ENCODE measurements at regions not wholly inside any gene's neighbourhood (a gene's known extent, or its start where the extent isn't known, plus 50 kb on each side); places are given as distances from the start of the nearest gene placed in this dataset.
A peak's percentile ranks its signal among the peaks of the same experiment; 100 is the strongest.
"Not testable (repeated sequence)": the region's sequence is repeated elsewhere in the genome, so short reads cannot be mapped to it uniquely, and the experiment has no call there.

DNA sequence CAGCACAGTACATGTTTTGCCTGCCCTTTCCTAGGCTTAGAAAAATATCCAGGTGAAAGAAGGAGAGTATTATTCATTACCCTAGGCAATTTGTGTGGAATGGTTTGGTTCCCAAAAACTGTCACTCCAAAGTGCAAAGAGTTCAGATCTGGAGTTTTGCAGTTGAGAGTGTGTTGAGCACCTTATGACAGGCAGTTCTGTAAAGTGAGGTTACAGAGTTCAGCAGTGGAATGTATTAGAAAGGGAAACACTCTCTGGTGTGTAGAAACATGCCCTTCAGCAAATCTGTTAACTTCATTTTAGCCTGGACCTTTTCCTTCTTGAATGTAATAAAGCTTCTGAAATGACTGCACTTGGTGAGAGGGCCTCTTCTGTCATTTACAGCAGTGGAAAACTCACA, 154.0 kb upstream of the SSTR1 start (continued):
- TF ChIP-seq ZNF558 (tag by site-specific recombination; IDR thresholded peaks at IDR 0.05) (no peak), ZNF391 (tag by site-specific recombination; IDR thresholded peaks at IDR 0.05; ENCODE audit: borderline replicate concordance, low read depth) (no peak), ZNF10 (tag by site-specific recombination; IDR thresholded peaks at IDR 0.05) (no peak)
- TF ChIP-seq, protein P1, sequence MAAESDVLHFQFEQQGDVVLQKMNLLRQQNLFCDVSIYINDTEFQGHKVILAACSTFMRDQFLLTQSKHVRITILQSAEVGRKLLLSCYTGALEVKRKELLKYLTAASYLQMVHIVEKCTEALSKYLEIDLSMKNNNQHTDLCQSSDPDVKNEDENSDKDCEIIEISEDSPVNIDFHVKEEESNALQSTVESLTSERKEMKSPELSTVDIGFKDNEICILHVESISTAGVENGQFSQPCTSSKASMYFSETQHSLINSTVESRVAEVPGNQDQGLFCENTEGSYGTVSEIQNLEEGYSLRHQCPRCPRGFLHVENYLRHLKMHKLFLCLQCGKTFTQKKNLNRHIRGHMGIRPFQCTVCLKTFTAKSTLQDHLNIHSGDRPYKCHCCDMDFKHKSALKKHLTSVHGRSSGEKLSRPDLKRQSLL (tag by site-specific recombination; IDR thresholded peaks at IDR 0.05): no peak

GRCh38 chr14:38056270-38056669, 151.4 kb upstream of the SSTR1 start:
- Histone ChIP-seq H3K4me1 (ENCODE audit: control insufficient read depth, insufficient read depth, low read length) (no peaks in the 10 kb centered on the region), H3K36me3 (ENCODE audit: control insufficient read depth in 2 of 2, insufficient read depth in 1 of 2, low read length in 2 of 2) (no peaks in the 10 kb centered on the region), H3K4me3 (ENCODE audit: low read depth, low read length) (no peak overlapping the region), H3K9me3 (ENCODE audit: control insufficient read depth, insufficient read depth, low read depth, low read length) (no peaks in the 10 kb centered on the region), H3K27ac (ENCODE audit: extremely low read depth, low read depth, low read length) (no peak overlapping the region)
- TF ChIP-seq BCL11B (tag by site-specific recombination; IDR thresholded peaks at IDR 0.05; ENCODE audit: low read depth) (no peak), ZNF654 (tag by site-specific recombination; IDR thresholded peaks at IDR 0.05; ENCODE audit: low read depth) (no peak), ZNF146 (tag by site-specific recombination; IDR thresholded peaks at IDR 0.05) (no peak), ZNF473 (tag by site-specific recombination; IDR thresholded peaks at IDR 0.05) (no peak), SP2 (tag by site-specific recombination; IDR thresholded peaks at IDR 0.05) (no peak), GLIS2 (tag by site-specific recombination; IDR thresholded peaks at IDR 0.05) (no peak), ZNF398 (tag by site-specific recombination; IDR thresholded peaks at IDR 0.05) (no peak)
- TF ChIP-seq, protein P2, sequence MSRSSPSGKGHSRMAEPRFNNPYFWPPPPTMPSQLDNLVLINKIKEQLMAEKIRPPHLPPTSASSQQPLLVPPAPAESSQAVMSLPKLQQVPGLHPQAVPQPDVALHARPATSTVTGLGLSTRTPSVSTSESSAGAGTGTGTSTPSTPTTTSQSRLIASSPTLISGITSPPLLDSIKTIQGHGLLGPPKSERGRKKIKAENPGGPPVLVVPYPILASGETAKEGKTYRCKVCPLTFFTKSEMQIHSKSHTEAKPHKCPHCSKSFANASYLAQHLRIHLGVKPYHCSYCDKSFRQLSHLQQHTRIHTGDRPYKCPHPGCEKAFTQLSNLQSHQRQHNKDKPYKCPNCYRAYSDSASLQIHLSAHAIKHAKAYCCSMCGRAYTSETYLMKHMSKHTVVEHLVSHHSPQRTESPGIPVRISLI (tag by site-specific recombination; IDR thresholded peaks at IDR 0.05): no peak
- CTCF ChIA-PET: no interaction called here
- POLR2A ChIA-PET: no interaction called here

DNA sequence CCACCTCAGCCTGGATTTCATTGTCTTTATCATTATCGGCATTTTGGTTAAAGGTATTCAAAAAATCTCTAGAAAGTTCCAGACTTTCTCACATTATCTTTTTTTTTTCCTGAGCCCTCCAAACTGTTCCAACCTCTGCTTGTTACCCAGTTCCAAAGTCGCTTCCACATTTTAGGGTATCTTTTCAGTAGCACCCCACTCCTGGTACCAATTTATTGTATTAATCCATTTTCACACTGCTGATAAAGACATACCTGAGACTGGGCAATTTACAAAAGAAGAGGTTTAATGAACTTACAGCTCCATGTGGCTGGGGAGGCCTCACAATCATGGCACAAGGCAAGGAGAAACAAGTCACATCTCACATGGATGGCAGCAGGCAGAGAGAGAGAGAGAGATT, 145.5 kb upstream of the SSTR1 start:
- CTCF ChIA-PET; H3K9me3 ChIP-seq (ENCODE audit: control insufficient read depth, insufficient read depth, low read depth, low read length); POLR2A ChIA-PET; H3K36me3 ChIP-seq (ENCODE audit: control insufficient read depth in 2 of 2, insufficient read depth in 1 of 2, low read length in 2 of 2); H3K27ac ChIP-seq (ENCODE audit: extremely low read depth, low read depth, low read length); H3K4me3 ChIP-seq (ENCODE audit: low read depth, low read length); H3K4me1 ChIP-seq (ENCODE audit: control insufficient read depth, insufficient read depth, low read length): not testable (repeated sequence)
- peak; percentile 86 for TF ChIP-seq ZNF707 (tag by site-specific recombination; IDR thresholded peaks at IDR 0.05)

GRCh38 chr14:38063711-38064320, 143.9 kb upstream of the SSTR1 start:
- H3K9me3 ChIP-seq (ENCODE audit: control insufficient read depth, insufficient read depth, low read depth, low read length): no peaks in the 10 kb centered on the region
- no peaks in the 10 kb centered on the region for H3K4me1 ChIP-seq (ENCODE audit: control insufficient read depth, insufficient read depth, low read length)
- no peaks in the 10 kb centered on the region for H3K36me3 ChIP-seq (ENCODE audit: control insufficient read depth in 2 of 2, insufficient read depth in 1 of 2, low read length in 2 of 2)
- no peak overlapping the region for H3K27ac ChIP-seq (ENCODE audit: extremely low read depth, low read depth, low read length)
- POLR2A ChIA-PET: no interaction called here
- CTCF ChIA-PET: no interaction called here
- no peak overlapping the region for H3K4me3 ChIP-seq (ENCODE audit: low read depth, low read length)
- TF ChIP-seq ZSCAN23 (tag by site-specific recombination; IDR thresholded peaks at IDR 0.05): no peak
- TF ChIP-seq MEIS1 (CRISPR knock-in tag; IDR thresholded peaks at IDR 0.05; ENCODE audit: borderline replicate concordance): no peak
- TF ChIP-seq, protein P3, sequence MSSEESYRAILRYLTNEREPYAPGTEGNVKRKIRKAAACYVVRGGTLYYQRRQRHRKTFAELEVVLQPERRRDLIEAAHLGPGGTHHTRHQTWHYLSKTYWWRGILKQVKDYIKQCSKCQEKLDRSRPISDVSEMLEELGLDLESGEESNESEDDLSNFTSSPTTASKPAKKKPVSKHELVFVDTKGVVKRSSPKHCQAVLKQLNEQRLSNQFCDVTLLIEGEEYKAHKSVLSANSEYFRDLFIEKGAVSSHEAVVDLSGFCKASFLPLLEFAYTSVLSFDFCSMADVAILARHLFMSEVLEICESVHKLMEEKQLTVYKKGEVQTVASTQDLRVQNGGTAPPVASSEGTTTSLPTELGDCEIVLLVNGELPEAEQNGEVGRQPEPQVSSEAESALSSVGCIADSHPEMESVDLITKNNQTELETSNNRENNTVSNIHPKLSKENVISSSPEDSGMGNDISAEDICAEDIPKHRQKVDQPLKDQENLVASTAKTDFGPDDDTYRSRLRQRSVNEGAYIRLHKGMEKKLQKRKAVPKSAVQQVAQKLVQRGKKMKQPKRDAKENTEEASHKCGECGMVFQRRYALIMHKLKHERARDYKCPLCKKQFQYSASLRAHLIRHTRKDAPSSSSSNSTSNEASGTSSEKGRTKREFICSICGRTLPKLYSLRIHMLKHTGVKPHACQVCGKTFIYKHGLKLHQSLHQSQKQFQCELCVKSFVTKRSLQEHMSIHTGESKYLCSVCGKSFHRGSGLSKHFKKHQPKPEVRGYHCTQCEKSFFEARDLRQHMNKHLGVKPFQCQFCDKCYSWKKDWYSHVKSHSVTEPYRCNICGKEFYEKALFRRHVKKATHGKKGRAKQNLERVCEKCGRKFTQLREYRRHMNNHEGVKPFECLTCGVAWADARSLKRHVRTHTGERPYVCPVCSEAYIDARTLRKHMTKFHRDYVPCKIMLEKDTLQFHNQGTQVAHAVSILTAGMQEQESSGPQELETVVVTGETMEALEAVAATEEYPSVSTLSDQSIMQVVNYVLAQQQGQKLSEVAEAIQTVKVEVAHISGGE (tag by site-specific recombination; conservative IDR thresholded peaks at IDR 0.05; ENCODE audit: low read depth): no peak
- no peak for TF ChIP-seq ZNF169 (tag by site-specific recombination; IDR thresholded peaks at IDR 0.05)
- no peak for TF ChIP-seq ZNF785 (tag by site-specific recombination; IDR thresholded peaks at IDR 0.05)
- TF ChIP-seq, protein P4, sequence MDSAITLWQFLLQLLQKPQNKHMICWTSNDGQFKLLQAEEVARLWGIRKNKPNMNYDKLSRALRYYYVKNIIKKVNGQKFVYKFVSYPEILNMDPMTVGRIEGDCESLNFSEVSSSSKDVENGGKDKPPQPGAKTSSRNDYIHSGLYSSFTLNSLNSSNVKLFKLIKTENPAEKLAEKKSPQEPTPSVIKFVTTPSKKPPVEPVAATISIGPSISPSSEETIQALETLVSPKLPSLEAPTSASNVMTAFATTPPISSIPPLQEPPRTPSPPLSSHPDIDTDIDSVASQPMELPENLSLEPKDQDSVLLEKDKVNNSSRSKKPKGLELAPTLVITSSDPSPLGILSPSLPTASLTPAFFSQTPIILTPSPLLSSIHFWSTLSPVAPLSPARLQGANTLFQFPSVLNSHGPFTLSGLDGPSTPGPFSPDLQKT (IDR thresholded peaks at IDR 0.05; ENCODE audit: borderline replicate concordance, low read depth, low read length): no peak
- no peak for TF ChIP-seq SCRT1 (tag by site-specific recombination; IDR thresholded peaks at IDR 0.05; ENCODE audit: borderline replicate concordance)
- no peak for TF ChIP-seq KLF17 (tag by site-specific recombination; IDR thresholded peaks at IDR 0.05)
